CD4-positive, alpha-beta T cell (primary cell): ENCODE measurements at regions not wholly inside any gene's neighbourhood (a gene's known extent, or its start where the extent isn't known, plus 50 kb on each side); places are given as distances from the start of the nearest gene placed in this dataset.

Source experiments
- ATAC-seq: fragments of 200-7000 bp; cut with Tn5 transposase; one replicate; pipeline ENCODE4 v1.10.0; 2022; ENCODE audit warnings: mild to moderate bottlenecking; ENCODE audit not compliant: poor library complexity
- CTCF ChIA-PET: fragments of 350-600 bp; sonication (Branson Sonifier 250); formaldehyde crosslinking; loops from one replicate; lab custom pipeline; 2021; ENCODE audit warnings: antibody characterized with exemption, inconsistent platforms; lab: Charles Lee
- POLR2A ChIA-PET: fragments of 350-600 bp; sonication (Branson Sonifier 250); formaldehyde crosslinking; loops from one replicate; lab custom pipeline; 2021; ENCODE audit warnings: antibody characterized with exemption, inconsistent platforms; lab: Charles Lee
- DNase-seq, 14 experiments: peaks; one replicate each; pipeline ENCODE4 v3.0.0-alpha.2; 2013 to 2020; ENCODE audit warnings: mixed read lengths in 2 of 14
- H3K27ac ChIP-seq, 2 donors: one replicate each; pipeline versions ENCODE4 v1.5.1 to v1.7.0; 2013; ENCODE audit warnings: low read length in 2 of 2, low read depth in 1 of 2, mild to moderate bottlenecking in 1 of 2
- H3K27me3 ChIP-seq, 2 experiments: 1 replicate in 1 of 2; 2 replicates in 1 of 2; pipeline versions ENCODE4 v1.6.1 to v1.7.0; 2013; ENCODE audit warnings: low read length in 2 of 2, control low read depth in 1 of 2, mild to moderate bottlenecking in 1 of 2, moderate library complexity in 1 of 2; ENCODE audit not compliant: insufficient read depth in 2 of 2, control insufficient read depth in 1 of 2
- H3K36me3 ChIP-seq: one replicate; pipeline ENCODE4 v1.6.1; 2013; ENCODE audit warnings: low read length, control low read depth; ENCODE audit not compliant: insufficient read depth
- H3K4me1 ChIP-seq: one replicate; pipeline ENCODE4 v1.6.1; 2013; ENCODE audit warnings: low read length, control low read depth; ENCODE audit not compliant: insufficient read depth
- H3K4me3 ChIP-seq: one replicate; pipeline ENCODE4 v1.5.1; 2013; ENCODE audit warnings: mild to moderate bottlenecking, low read length, moderate library complexity
- H3K9me3 ChIP-seq, 2 experiments: 1 replicate in 1 of 2; 2 replicates in 1 of 2; pipeline versions ENCODE4 v1.6.1 to v1.7.0; 2013; ENCODE audit warnings: low read length in 2 of 2, mild to moderate bottlenecking in 2 of 2, control low read depth in 1 of 2, moderate library complexity in 1 of 2; ENCODE audit not compliant: control insufficient read depth in 1 of 2, insufficient read depth in 1 of 2
- H3K27ac Mint-ChIP-seq: one replicate; pipeline ENCODE4 v1.8.0; 2020; ENCODE audit warnings: mixed read lengths
- H3K27me3 Mint-ChIP-seq: one replicate; pipeline ENCODE4 v1.8.0; 2021; ENCODE audit warnings: mixed read lengths
- H3K36me3 Mint-ChIP-seq: one replicate; pipeline ENCODE4 v1.8.0; 2021; ENCODE audit warnings: low read depth, mixed read lengths
- H3K4me1 Mint-ChIP-seq: one replicate; pipeline ENCODE4 v1.8.0; 2021; ENCODE audit warnings: low read depth, mixed read lengths
- H3K4me3 Mint-ChIP-seq: one replicate; pipeline ENCODE4 v1.8.0; 2020; ENCODE audit warnings: mild to moderate bottlenecking, mixed read lengths
- H3K9me3 Mint-ChIP-seq: one replicate; pipeline ENCODE4 v1.8.0; 2020; ENCODE audit warnings: mixed read lengths
- intact Hi-C, 2 experiments: fragments of 100-400 bp; cut with DNase I in 1 of 2; cut with micrococcal nuclease in 1 of 2; formaldehyde crosslinking; loops; one replicate each; pipeline versions ENCODE4 v1.15.1 to v1.9.0; 2023 to 2025; cut with DNase I, micrococcal nuclease
- TF ChIP-seq, protein P1 (sequence below): fragments of 200-600 bp; IDR thresholded peaks from one replicate; pipeline ENCODE4 v1.8.0; 2022; ENCODE audit warnings: antibody characterized with exemption, mild to moderate bottlenecking

DNA sequence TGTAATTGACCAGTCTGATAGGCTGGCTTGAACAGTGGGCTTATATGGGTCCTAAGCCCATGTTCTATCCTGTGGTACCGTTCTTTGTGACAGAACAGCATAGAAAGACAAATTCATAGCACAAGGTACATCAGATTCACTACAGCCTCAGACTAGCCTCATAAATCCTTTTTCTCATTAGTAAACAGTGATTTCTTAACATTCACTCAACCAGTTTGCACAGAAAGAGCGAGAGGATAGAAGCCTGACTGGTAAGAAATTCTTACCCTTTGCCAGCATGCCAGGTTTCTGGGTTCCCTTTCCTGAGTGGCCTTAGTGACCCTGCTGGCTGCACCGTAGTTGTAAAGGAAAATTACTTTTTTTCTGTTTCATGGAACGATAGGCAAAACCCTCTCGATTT lies 412.1 kb downstream of the SH2D4B start:
- Histone ChIP-seq H3K4me3 (no peak overlapping the region), H3K27ac (no peak overlapping the region), H3K4me1 (no peaks in the 10 kb centered on the region), H3K36me3 (no peaks in the 10 kb centered on the region), H3K27me3 (peaks cover 0 to 5% of the 10 kb centered on the region in 2 experiments), H3K9me3 (no peaks in the 10 kb centered on the region)
- intact Hi-C loops, result no loop called here
- CTCF ChIA-PET, result no interaction called here
- Mint-ChIP-seq H3K27ac (no peak overlapping the region), H3K9me3 (no peaks in the 10 kb centered on the region), H3K36me3 (no peaks in the 10 kb centered on the region), H3K27me3 (peaks cover 5% of the 10 kb centered on the region), H3K4me1 (no peaks in the 10 kb centered on the region), H3K4me3 (no peak overlapping the region)
- no peak for DNase-seq
- POLR2A ChIA-PET, result no interaction called here
- ATAC-seq, result no peak
- TF ChIP-seq, protein P1, sequence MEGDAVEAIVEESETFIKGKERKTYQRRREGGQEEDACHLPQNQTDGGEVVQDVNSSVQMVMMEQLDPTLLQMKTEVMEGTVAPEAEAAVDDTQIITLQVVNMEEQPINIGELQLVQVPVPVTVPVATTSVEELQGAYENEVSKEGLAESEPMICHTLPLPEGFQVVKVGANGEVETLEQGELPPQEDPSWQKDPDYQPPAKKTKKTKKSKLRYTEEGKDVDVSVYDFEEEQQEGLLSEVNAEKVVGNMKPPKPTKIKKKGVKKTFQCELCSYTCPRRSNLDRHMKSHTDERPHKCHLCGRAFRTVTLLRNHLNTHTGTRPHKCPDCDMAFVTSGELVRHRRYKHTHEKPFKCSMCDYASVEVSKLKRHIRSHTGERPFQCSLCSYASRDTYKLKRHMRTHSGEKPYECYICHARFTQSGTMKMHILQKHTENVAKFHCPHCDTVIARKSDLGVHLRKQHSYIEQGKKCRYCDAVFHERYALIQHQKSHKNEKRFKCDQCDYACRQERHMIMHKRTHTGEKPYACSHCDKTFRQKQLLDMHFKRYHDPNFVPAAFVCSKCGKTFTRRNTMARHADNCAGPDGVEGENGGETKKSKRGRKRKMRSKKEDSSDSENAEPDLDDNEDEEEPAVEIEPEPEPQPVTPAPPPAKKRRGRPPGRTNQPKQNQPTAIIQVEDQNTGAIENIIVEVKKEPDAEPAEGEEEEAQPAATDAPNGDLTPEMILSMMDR, result no peak

GRCh38 chr10:80952436-80952835 lies 414.7 kb downstream of the SH2D4B start:
- Histone ChIP-seq H3K27ac (no peak overlapping the region), H3K4me1 (no peaks in the 10 kb centered on the region), H3K36me3 (no peaks in the 10 kb centered on the region), H3K4me3 (no peak overlapping the region), H3K27me3 (peaks cover 0 to 5% of the 10 kb centered on the region in 2 experiments), H3K9me3 (no peaks in the 10 kb centered on the region)
- no peaks in the 10 kb centered on the region for H3K9me3 Mint-ChIP-seq
- ChIA-PET CTCF (no interaction called here), POLR2A (no interaction called here)
- H3K36me3 Mint-ChIP-seq, result no peaks in the 10 kb centered on the region
- ATAC-seq (no peak), DNase-seq (no peak)
- H3K27ac Mint-ChIP-seq, result no peak overlapping the region
- no peaks in the 10 kb centered on the region for H3K27me3 Mint-ChIP-seq
- TF ChIP-seq, protein P1, result no peak
- H3K4me3 Mint-ChIP-seq, result no peak overlapping the region
- no peaks in the 10 kb centered on the region for H3K4me1 Mint-ChIP-seq
- intact Hi-C loops, result no loop called here

DNA sequence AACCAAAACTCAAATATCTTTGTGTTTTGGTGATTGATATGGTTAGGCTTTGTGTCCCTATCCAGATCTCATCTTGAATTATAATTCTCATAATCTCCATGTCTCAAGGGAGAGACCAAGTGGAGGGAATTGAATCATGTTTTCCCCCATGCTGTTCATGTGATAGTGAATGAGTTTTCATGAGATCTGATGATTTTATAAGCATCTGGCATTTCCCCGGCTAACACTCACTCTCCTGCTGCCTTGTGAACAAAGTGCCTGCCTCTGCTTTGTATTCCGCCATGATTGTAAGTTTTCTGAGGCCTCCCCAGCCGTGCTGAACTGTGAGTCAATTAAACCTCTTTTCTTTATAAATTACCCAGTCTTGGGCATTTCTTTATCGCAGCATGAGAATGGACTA lies 419.5 kb downstream of the SH2D4B start:
- ChIA-PET POLR2A (no interaction called here), CTCF (no interaction called here)
- TF ChIP-seq, protein P1, result no peak
- Histone ChIP-seq H3K4me1 (no peaks in the 10 kb centered on the region), H3K4me3 (no peak overlapping the region), H3K27me3 (no peaks in the 10 kb centered on the region), H3K27ac (no peak overlapping the region), H3K36me3 (no peaks in the 10 kb centered on the region), H3K9me3 (no peaks in the 10 kb centered on the region)
- Mint-ChIP-seq H3K4me1 (no peaks in the 10 kb centered on the region), H3K4me3 (no peak overlapping the region), H3K27me3 (no peaks in the 10 kb centered on the region), H3K36me3 (no peaks in the 10 kb centered on the region), H3K9me3 (no peaks in the 10 kb centered on the region), H3K27ac (no peak overlapping the region)
- no peak for ATAC-seq
- intact Hi-C loops, result no loop called here
- DNase-seq, result no peak
